ENCODE measurements at regions not wholly inside any gene's neighbourhood (a gene's known extent, or its start where the extent isn't known, plus 50 kb on each side); places are given as distances from the start of the nearest gene placed in this dataset.
A peak's percentile ranks its signal among the peaks of the same experiment; 100 is the strongest.
"Not testable (repeated sequence)": the region's sequence is repeated elsewhere in the genome, so short reads cannot be mapped to it uniquely, and the experiment has no call there.

GRCh38 chr7:39761449-39761848 lies 138.1 kb downstream of the RALA start (continued):
- TF ChIP-seq NFE2L2 (conservative IDR thresholded peaks at IDR 0.05; ENCODE audit: low read length): no peak

GRCh38 chr7:39762466-39762865 lies 139.1 kb downstream of the RALA start:
- H3K4me3 ChIP-seq; POLR2A ChIA-PET; H3K4me2 ChIP-seq; H3K4me1 ChIP-seq; ATAC-seq; DNase-seq (ENCODE audit: low read depth in 1 of 2, low spot score in 1 of 2); H3K27ac ChIP-seq; FAIRE-seq; H3K9me3 ChIP-seq: not testable (repeated sequence)
- WGBS (ENCODE audit: missing lambda C conversion rate): 54% methylated on average over 5 of the region's 5 CpGs
- CTCF ChIA-PET: interaction anchor here (2.1 kb wide), 1 partner anchor 182 kb away, joined by 7 read pairs; no protein-coding TSS in a partner anchor

GRCh38 chr7:39762881-39763280 lies 139.5 kb downstream of the RALA start:
- H3K4me1 ChIP-seq; POLR2A ChIA-PET; FAIRE-seq; H3K4me2 ChIP-seq; H3K9me3 ChIP-seq; DNase-seq (ENCODE audit: low read depth in 1 of 2, low spot score in 1 of 2); ATAC-seq; H3K4me3 ChIP-seq; H3K27ac ChIP-seq: not testable (repeated sequence)
- 68% methylated on average over 5 of the region's 5 CpGs for WGBS (ENCODE audit: missing lambda C conversion rate)
- CTCF ChIA-PET: interaction anchor here (2.1 kb wide), 1 partner anchor 183 kb away, joined by 7 read pairs; no protein-coding TSS in a partner anchor

- POLR2A ChIA-PET; ATAC-seq; H3K4me3 ChIP-seq; FAIRE-seq; H3K4me2 ChIP-seq; H3K9me3 ChIP-seq; DNase-seq (ENCODE audit: low read depth in 1 of 2, low spot score in 1 of 2); H3K4me1 ChIP-seq; H3K27ac ChIP-seq: not testable (repeated sequence)
- CTCF ChIA-PET: interaction anchor here (0.7 kb wide), 1 partner anchor 185 kb away, joined by 3 read pairs; no protein-coding TSS in a partner anchor
- 70% methylated on average over 4 of the region's 4 CpGs for WGBS (ENCODE audit: missing lambda C conversion rate)
These were observed 142.5 kb downstream of the RALA start for GRCh38 chr7:39765833-39766232.

GRCh38 chr7:39768439-39768838 lies 145.1 kb downstream of the RALA start:
- CTCF ChIA-PET: interaction anchor here (1.1 kb wide), 1 partner anchor 188 kb away, joined by 6 read pairs; no protein-coding TSS in a partner anchor

GRCh38 chr7:39774341-39774851 lies 151.0 kb downstream of the RALA start:
- ATAC-seq; H3K9me3 ChIP-seq; CTCF ChIA-PET; H3K4me3 ChIP-seq; H3K27ac ChIP-seq; POLR2A ChIA-PET; H3K4me1 ChIP-seq; FAIRE-seq; DNase-seq (ENCODE audit: low read depth in 1 of 2, low spot score in 1 of 2); H3K4me2 ChIP-seq: not testable (repeated sequence)
- 93% methylated on average over 9 of the region's 9 CpGs for WGBS (ENCODE audit: missing lambda C conversion rate)

More at GRCh38 chr7:39768439-39768838, 145.1 kb downstream of the RALA start:
- H3K4me3 ChIP-seq; FAIRE-seq; H3K4me2 ChIP-seq; POLR2A ChIA-PET; H3K4me1 ChIP-seq; H3K9me3 ChIP-seq; ATAC-seq; DNase-seq (ENCODE audit: low read depth in 1 of 2, low spot score in 1 of 2); H3K27ac ChIP-seq: not testable (repeated sequence)
- WGBS (ENCODE audit: missing lambda C conversion rate): 85% methylated on average over 4 of the region's 4 CpGs

GRCh38 chr7:39781557-39781956 lies 158.2 kb downstream of the RALA start:
- H3K4me2 ChIP-seq; CTCF ChIA-PET; POLR2A ChIA-PET; FAIRE-seq; H3K27ac ChIP-seq; H3K9me3 ChIP-seq; H3K4me3 ChIP-seq; DNase-seq (ENCODE audit: low read depth in 1 of 2, low spot score in 1 of 2); H3K4me1 ChIP-seq; ATAC-seq: not testable (repeated sequence)
- WGBS (ENCODE audit: missing lambda C conversion rate): 90% methylated on average over 4 of the region's 4 CpGs

- H3K27ac ChIP-seq; ATAC-seq; DNase-seq (ENCODE audit: low read depth in 1 of 2, low spot score in 1 of 2); POLR2A ChIA-PET; H3K9me3 ChIP-seq; CTCF ChIA-PET; H3K4me2 ChIP-seq; H3K4me3 ChIP-seq; FAIRE-seq; H3K4me1 ChIP-seq: not testable (repeated sequence)
- WGBS (ENCODE audit: missing lambda C conversion rate): 88% methylated on average over 3 of the region's 3 CpGs
- peak; percentile 69 for TF ChIP-seq REST (IDR thresholded peaks at IDR 0.05)
These were observed 163.1 kb downstream of the RALA start for GRCh38 chr7:39786440-39786839.
